Upper lobe of left lung (tissue), 4 donors: ENCODE measurements at regions not wholly inside any gene's neighbourhood (a gene's known extent, or its start where the extent isn't known, plus 50 kb on each side); places are given as distances from the start of the nearest gene placed in this dataset.

Experiments used
- CTCF ChIP-seq, 6 experiments: fragments of 450-650 bp in 4 of 6; fragments of 200-600 bp in 2 of 6; sonication (generic) in 2 of 6; IDR thresholded peaks; one replicate each; pipeline ENCODE4 v1.5.1; 2016 to 2019; ENCODE audit warnings: antibody characterized with exemption in 6 of 6
- EP300 ChIP-seq, 4 donors: sonication (generic); formaldehyde crosslinking; IDR thresholded peaks; one replicate each; pipeline ENCODE4 v1.5.1; 2017; ENCODE audit warnings: antibody characterized with exemption in 4 of 4, control low read depth in 2 of 4
- POLR2A ChIP-seq, 4 donors: fragments of 450-650 bp; IDR thresholded peaks; one replicate each; pipeline ENCODE4 v1.5.1; 2016 to 2017; ENCODE audit warnings: antibody characterized with exemption in 4 of 4, mild to moderate bottlenecking in 2 of 4

GRCh38 chr16:14346278-14347142, 275.4 kb downstream of the MRTFB start:
- TF ChIP-seq EP300 (IDR thresholded peaks at IDR 0.05) (no peak), CTCF (IDR thresholded peaks at IDR 0.05) (no peak), POLR2A (IDR thresholded peaks at IDR 0.05) (no peak)
